ENCODE measurements at regions not wholly inside any gene's neighbourhood (a gene's known extent, or its start where the extent isn't known, plus 50 kb on each side); places are given as distances from the start of the nearest gene placed in this dataset.

DNA sequence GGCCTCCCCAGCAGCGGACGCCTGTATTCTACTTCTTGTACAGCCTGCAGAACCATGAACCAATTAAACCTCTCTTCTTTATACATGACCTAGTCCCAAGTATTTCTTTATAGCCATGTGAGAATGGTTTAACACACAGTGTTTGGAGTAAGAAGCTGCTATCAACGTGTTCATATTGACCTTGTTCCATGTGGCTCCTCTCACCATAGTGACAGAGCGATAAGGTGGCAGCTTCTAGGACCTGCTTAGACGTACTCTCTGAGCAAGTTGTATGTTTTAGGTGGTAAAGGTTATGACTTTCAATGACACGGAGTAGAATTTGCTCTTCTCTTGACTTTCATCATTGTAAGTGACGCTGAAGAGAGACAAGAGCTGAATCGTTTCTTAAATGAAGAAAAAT lies 157.7 kb upstream of the SLCO3A1 start:
- TF ChIP-seq KLF1 (tag; IDR thresholded peaks at IDR 0.05) (no peak), ZNF354B (CRISPR knock-in tag; IDR thresholded peaks at IDR 0.05) (no peak), POLR2AphosphoS5 (IDR thresholded peaks at IDR 0.05; ENCODE audit: control insufficient read depth, insufficient read depth, low read depth, low read length) (no peak), GABPA (tag; conservative IDR thresholded peaks at IDR 0.05; ENCODE audit: low read depth) (no peak), FOS (IDR thresholded peaks at IDR 0.05; ENCODE audit: extremely low read depth, insufficient read length) (no peak)
- TF ChIP-seq, protein P1, sequence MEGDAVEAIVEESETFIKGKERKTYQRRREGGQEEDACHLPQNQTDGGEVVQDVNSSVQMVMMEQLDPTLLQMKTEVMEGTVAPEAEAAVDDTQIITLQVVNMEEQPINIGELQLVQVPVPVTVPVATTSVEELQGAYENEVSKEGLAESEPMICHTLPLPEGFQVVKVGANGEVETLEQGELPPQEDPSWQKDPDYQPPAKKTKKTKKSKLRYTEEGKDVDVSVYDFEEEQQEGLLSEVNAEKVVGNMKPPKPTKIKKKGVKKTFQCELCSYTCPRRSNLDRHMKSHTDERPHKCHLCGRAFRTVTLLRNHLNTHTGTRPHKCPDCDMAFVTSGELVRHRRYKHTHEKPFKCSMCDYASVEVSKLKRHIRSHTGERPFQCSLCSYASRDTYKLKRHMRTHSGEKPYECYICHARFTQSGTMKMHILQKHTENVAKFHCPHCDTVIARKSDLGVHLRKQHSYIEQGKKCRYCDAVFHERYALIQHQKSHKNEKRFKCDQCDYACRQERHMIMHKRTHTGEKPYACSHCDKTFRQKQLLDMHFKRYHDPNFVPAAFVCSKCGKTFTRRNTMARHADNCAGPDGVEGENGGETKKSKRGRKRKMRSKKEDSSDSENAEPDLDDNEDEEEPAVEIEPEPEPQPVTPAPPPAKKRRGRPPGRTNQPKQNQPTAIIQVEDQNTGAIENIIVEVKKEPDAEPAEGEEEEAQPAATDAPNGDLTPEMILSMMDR (IDR thresholded peaks at IDR 0.05 in 2 of 3, conservative IDR thresholded peaks at IDR 0.05 in 1 of 3; ENCODE audit: insufficient read depth in 2 of 3, low read depth in 1 of 3, low read length in 3 of 3): no peak
- TF ChIP-seq, protein P2, sequence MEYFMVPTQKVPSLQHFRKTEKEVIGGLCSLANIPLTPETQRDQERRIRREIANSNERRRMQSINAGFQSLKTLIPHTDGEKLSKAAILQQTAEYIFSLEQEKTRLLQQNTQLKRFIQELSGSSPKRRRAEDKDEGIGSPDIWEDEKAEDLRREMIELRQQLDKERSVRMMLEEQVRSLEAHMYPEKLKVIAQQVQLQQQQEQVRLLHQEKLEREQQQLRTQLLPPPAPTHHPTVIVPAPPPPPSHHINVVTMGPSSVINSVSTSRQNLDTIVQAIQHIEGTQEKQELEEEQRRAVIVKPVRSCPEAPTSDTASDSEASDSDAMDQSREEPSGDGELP (CRISPR knock-in tag; IDR thresholded peaks at IDR 0.05; ENCODE audit: borderline replicate concordance): no peak
